MM.1S (cell line): ENCODE measurements at regions not wholly inside any gene's neighbourhood (a gene's known extent, or its start where the extent isn't known, plus 50 kb on each side); places are given as distances from the start of the nearest gene placed in this dataset.

Experiments used
- EZH2 ChIP-seq: fragments of 300-600 bp; sonication (generic); optimal IDR thresholded peaks from 2 replicates; pipeline ENCODE3; 2017; ENCODE audit warnings: low read depth, mild to moderate bottlenecking, antibody characterized with exemption, low read length, mixed read lengths
- EZH2phosphoT487 ChIP-seq: fragments of 300-600 bp; sonication (generic); IDR thresholded peaks from 2 replicates; pipeline ENCODE4 v1.6.1; 2018; ENCODE audit warnings: antibody characterized with exemption, low read length
- TF ChIP-seq, protein P1 (sequence below): fragments of 300-600 bp; sonication (generic); IDR thresholded peaks from 2 replicates; pipeline ENCODE4 v1.5.1; 2016; ENCODE audit warnings: antibody characterized with exemption, low read length, mixed read lengths

DNA sequence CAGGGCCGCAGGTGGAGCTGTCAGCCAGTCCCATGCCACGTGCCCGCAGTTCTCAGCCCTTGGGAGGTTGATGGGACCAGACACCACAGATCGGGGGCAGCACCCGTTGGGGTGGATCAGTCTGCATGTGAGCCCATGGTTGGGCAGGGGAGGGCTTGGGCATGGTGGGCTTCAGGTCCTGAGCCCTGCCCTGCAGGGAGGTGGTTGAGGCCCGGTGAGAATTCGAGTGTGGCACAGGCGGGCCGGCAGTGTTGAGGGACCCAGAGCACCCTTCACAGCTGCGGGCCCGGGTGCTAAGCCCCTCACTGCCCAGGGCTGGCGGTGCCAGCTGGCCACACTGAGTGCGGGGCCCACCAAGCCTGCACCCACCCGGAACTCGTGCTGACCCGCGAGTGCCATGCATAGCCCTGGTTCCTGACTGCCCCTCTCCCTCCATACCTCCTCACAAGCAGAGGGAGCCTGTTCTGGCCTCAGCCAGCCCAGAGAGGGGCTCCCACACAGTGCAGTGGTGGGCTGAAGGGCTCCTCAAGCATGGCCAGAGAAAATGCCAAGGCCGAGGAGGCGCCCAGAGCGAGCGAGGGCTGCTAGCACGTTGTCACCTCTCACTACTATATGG, 696.1 kb downstream of the TGIF2LX start:
- TF ChIP-seq, protein P1, sequence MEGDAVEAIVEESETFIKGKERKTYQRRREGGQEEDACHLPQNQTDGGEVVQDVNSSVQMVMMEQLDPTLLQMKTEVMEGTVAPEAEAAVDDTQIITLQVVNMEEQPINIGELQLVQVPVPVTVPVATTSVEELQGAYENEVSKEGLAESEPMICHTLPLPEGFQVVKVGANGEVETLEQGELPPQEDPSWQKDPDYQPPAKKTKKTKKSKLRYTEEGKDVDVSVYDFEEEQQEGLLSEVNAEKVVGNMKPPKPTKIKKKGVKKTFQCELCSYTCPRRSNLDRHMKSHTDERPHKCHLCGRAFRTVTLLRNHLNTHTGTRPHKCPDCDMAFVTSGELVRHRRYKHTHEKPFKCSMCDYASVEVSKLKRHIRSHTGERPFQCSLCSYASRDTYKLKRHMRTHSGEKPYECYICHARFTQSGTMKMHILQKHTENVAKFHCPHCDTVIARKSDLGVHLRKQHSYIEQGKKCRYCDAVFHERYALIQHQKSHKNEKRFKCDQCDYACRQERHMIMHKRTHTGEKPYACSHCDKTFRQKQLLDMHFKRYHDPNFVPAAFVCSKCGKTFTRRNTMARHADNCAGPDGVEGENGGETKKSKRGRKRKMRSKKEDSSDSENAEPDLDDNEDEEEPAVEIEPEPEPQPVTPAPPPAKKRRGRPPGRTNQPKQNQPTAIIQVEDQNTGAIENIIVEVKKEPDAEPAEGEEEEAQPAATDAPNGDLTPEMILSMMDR, result no peak
- TF ChIP-seq EZH2 (no peak), EZH2phosphoT487 (no peak)
